ENCODE measurements at regions not wholly inside any gene's neighbourhood (a gene's known extent, or its start where the extent isn't known, plus 50 kb on each side); places are given as distances from the start of the nearest gene placed in this dataset.

GRCh38 chr10:91694170-91694794, 61.4 kb upstream of the PPP1R3C start:
- H3K9me3 ChIP-seq (ENCODE audit: insufficient read depth, low read depth, low read length): no peaks in the 10 kb centered on the region
- no peak overlapping the region for H3K9ac ChIP-seq (ENCODE audit: low read length)
- Mint-ChIP-seq H3K4me3 (ENCODE audit: unreplicated experiment) (no peak overlapping the region), H3K9me3 (ENCODE audit: unreplicated experiment) (peaks cover 2% of the 10 kb centered on the region), H3K36me3 (ENCODE audit: low read depth, unreplicated experiment) (no peaks in the 10 kb centered on the region), H3K27me3 (ENCODE audit: low read depth, unreplicated experiment) (peaks cover 3% of the 10 kb centered on the region), H3K4me1 (ENCODE audit: low read depth, unreplicated experiment) (peaks cover 9% of the 10 kb centered on the region), H3K27ac (ENCODE audit: unreplicated experiment) (no peak overlapping the region)
- DNase-seq (ENCODE audit: low read depth) (no peak), FAIRE-seq (peak; percentile 95)
- H4K20me1 ChIP-seq (ENCODE audit: insufficient read depth, low read length): no peaks in the 10 kb centered on the region
- TF ChIP-seq, protein P1, sequence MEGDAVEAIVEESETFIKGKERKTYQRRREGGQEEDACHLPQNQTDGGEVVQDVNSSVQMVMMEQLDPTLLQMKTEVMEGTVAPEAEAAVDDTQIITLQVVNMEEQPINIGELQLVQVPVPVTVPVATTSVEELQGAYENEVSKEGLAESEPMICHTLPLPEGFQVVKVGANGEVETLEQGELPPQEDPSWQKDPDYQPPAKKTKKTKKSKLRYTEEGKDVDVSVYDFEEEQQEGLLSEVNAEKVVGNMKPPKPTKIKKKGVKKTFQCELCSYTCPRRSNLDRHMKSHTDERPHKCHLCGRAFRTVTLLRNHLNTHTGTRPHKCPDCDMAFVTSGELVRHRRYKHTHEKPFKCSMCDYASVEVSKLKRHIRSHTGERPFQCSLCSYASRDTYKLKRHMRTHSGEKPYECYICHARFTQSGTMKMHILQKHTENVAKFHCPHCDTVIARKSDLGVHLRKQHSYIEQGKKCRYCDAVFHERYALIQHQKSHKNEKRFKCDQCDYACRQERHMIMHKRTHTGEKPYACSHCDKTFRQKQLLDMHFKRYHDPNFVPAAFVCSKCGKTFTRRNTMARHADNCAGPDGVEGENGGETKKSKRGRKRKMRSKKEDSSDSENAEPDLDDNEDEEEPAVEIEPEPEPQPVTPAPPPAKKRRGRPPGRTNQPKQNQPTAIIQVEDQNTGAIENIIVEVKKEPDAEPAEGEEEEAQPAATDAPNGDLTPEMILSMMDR (IDR thresholded peaks at IDR 0.05; ENCODE audit: insufficient read depth, low read depth, low read length): peak; percentile 82
- TF ChIP-seq EZH2 (IDR thresholded peaks at IDR 0.05; ENCODE audit: insufficient read depth, low read length): no peak
- H3K79me2 ChIP-seq (ENCODE audit: insufficient read depth, low read length): no peaks in the 10 kb centered on the region
- no peak overlapping the region for H2AFZ ChIP-seq (ENCODE audit: low read depth, low read length)
- no peaks in the 10 kb centered on the region for H3K36me3 ChIP-seq (ENCODE audit: insufficient read depth, low read length)
- H3K27me3 ChIP-seq (ENCODE audit: insufficient read depth, low read length): no peaks in the 10 kb centered on the region
- no peak overlapping the region for H3K4me2 ChIP-seq (ENCODE audit: low read length)
- no peak overlapping the region for H3K4me3 ChIP-seq (ENCODE audit: insufficient read depth, low read depth, low read length)
- no peaks in the 10 kb centered on the region for H3K4me1 ChIP-seq (ENCODE audit: insufficient read depth, low read length)
- no peak overlapping the region for H3K27ac ChIP-seq (ENCODE audit: low read depth, low read length)

GRCh38 chr10:91691981-91692380, 59.1 kb upstream of the PPP1R3C start:
- TF ChIP-seq, protein P1 (IDR thresholded peaks at IDR 0.05; ENCODE audit: insufficient read depth, low read depth, low read length): no peak
- H3K36me3 ChIP-seq (ENCODE audit: insufficient read depth, low read length): no peaks in the 10 kb centered on the region
- H3K4me1 ChIP-seq (ENCODE audit: insufficient read depth, low read length): no peaks in the 10 kb centered on the region
- peaks cover 2% of the 10 kb centered on the region for H3K9me3 Mint-ChIP-seq (ENCODE audit: unreplicated experiment)
- no peak overlapping the region for H3K9ac ChIP-seq (ENCODE audit: low read length)
- H3K9me3 ChIP-seq (ENCODE audit: insufficient read depth, low read depth, low read length): no peaks in the 10 kb centered on the region
- no peak overlapping the region for H3K4me2 ChIP-seq (ENCODE audit: low read length)
- H3K79me2 ChIP-seq (ENCODE audit: insufficient read depth, low read length): no peaks in the 10 kb centered on the region
- H3K27me3 ChIP-seq (ENCODE audit: insufficient read depth, low read length): no peaks in the 10 kb centered on the region
- H3K4me3 Mint-ChIP-seq (ENCODE audit: unreplicated experiment): no peak overlapping the region
- H3K4me3 ChIP-seq (ENCODE audit: insufficient read depth, low read depth, low read length): no peak overlapping the region
- FAIRE-seq (no peak), DNase-seq (ENCODE audit: low read depth) (peak; percentile 39)
- no peak overlapping the region for H3K27ac ChIP-seq (ENCODE audit: low read depth, low read length)
- no peaks in the 10 kb centered on the region for H3K36me3 Mint-ChIP-seq (ENCODE audit: low read depth, unreplicated experiment)
- H3K27ac Mint-ChIP-seq (ENCODE audit: unreplicated experiment): no peak overlapping the region
- H3K4me1 Mint-ChIP-seq (ENCODE audit: low read depth, unreplicated experiment): peaks cover 9% of the 10 kb centered on the region
- no peaks in the 10 kb centered on the region for H3K27me3 Mint-ChIP-seq (ENCODE audit: low read depth, unreplicated experiment)
- no peak overlapping the region for H2AFZ ChIP-seq (ENCODE audit: low read depth, low read length)
- no peaks in the 10 kb centered on the region for H4K20me1 ChIP-seq (ENCODE audit: insufficient read depth, low read length)

- TF ChIP-seq, protein P1 (IDR thresholded peaks at IDR 0.05; ENCODE audit: insufficient read depth, low read depth, low read length): no peak
- no peak for TF ChIP-seq EZH2 (IDR thresholded peaks at IDR 0.05; ENCODE audit: insufficient read depth, low read length)
- Mint-ChIP-seq H3K4me1 (ENCODE audit: low read depth, unreplicated experiment) (peaks cover 9% of the 10 kb centered on the region), H3K27ac (ENCODE audit: unreplicated experiment) (peak overlapping the region; percentile 10), H3K9me3 (ENCODE audit: unreplicated experiment) (peaks cover 2% of the 10 kb centered on the region), H3K27me3 (ENCODE audit: low read depth, unreplicated experiment) (no peaks in the 10 kb centered on the region), H3K36me3 (ENCODE audit: low read depth, unreplicated experiment) (no peaks in the 10 kb centered on the region), H3K4me3 (ENCODE audit: unreplicated experiment) (no peak overlapping the region)
- no peaks in the 10 kb centered on the region for H4K20me1 ChIP-seq (ENCODE audit: insufficient read depth, low read length)
- FAIRE-seq: no peak
- H3K27me3 ChIP-seq (ENCODE audit: insufficient read depth, low read length): no peaks in the 10 kb centered on the region
- no peaks in the 10 kb centered on the region for H3K79me2 ChIP-seq (ENCODE audit: insufficient read depth, low read length)
- no peak overlapping the region for H3K4me3 ChIP-seq (ENCODE audit: insufficient read depth, low read depth, low read length)
- DNase-seq (ENCODE audit: low read depth): no peak
- no peaks in the 10 kb centered on the region for H3K9me3 ChIP-seq (ENCODE audit: insufficient read depth, low read depth, low read length)
- no peak overlapping the region for H3K4me2 ChIP-seq (ENCODE audit: low read length)
- no peak overlapping the region for H3K9ac ChIP-seq (ENCODE audit: low read length)
- H2AFZ ChIP-seq (ENCODE audit: low read depth, low read length): no peak overlapping the region
- H3K4me1 ChIP-seq (ENCODE audit: insufficient read depth, low read length): no peaks in the 10 kb centered on the region
- no peaks in the 10 kb centered on the region for H3K36me3 ChIP-seq (ENCODE audit: insufficient read depth, low read length)
- H3K27ac ChIP-seq (ENCODE audit: low read depth, low read length): no peak overlapping the region
Observed at GRCh38 chr10:91690996-91691676, 58.3 kb upstream of the PPP1R3C start.

Measured in astrocyte (in vitro differentiated cells and primary cell).